Endothelial cell of umbilical vein (primary cell): ENCODE measurements at regions not wholly inside any gene's neighbourhood (a gene's known extent, or its start where the extent isn't known, plus 50 kb on each side); places are given as distances from the start of the nearest gene placed in this dataset.

ENCODE experiments used
- BruUV-seq: library from RNA; stranded (reverse); fragments of 400-500 nt; replicated peaks from 2 replicates; lab custom pipeline; 2021; lab: Mats Ljungman, UMichigan
- CTCF ChIA-PET: fragments of 300-600, 350-600 bp; sonication (Branson Sonifier 250); formaldehyde crosslinking; loops from one replicate; lab custom pipeline; 2021; ENCODE audit warnings: antibody characterized with exemption, inconsistent platforms; lab: Charles Lee
- POLR2A ChIA-PET: fragments of 300-600, 350-600 bp; sonication (Branson Sonifier 250); formaldehyde crosslinking; loops from one replicate; lab custom pipeline; 2021; ENCODE audit warnings: antibody characterized with exemption, inconsistent platforms; lab: Charles Lee
- DNase-seq: peaks from one replicate; pipeline ENCODE4 v3.0.0-alpha.2; 2011; ENCODE audit warnings: low read depth, low spot score
- FAIRE-seq: peaks from 2 replicates; lab custom pipeline; 2011; peaks lifted over from hg19 to GRCh38; lab: Jason Lieb, UNC
- H2AFZ ChIP-seq: 2 replicates; pipeline ENCODE4 v1.6.0; 2012; ENCODE audit warnings: low read depth, low read length, control low read depth, inconsistent platforms
- H3K27ac ChIP-seq: 2 replicates; pipeline ENCODE4 v1.5.1; 2011; ENCODE audit warnings: low read depth, mild to moderate bottlenecking, control low read depth, low read length, moderate library complexity; ENCODE audit not compliant: insufficient read depth
- H3K27me3 ChIP-seq, 2 experiments: 2 replicates each; pipeline versions ENCODE4 v1.6.0 to v1.6.1; 2011; ENCODE audit warnings: low read length in 2 of 2, mixed read lengths in 1 of 2; ENCODE audit not compliant: control insufficient read depth in 2 of 2, insufficient read depth in 2 of 2
- H3K36me3 ChIP-seq, 2 experiments: 2 replicates in 1 of 2; 3 replicates in 1 of 2; pipeline ENCODE4 v1.5.1; 2011; ENCODE audit warnings: low read length in 2 of 2, mild to moderate bottlenecking in 1 of 2, moderate library complexity in 1 of 2; ENCODE audit not compliant: control insufficient read depth in 2 of 2, insufficient read depth in 2 of 2; ENCODE audit errors: extremely low read depth in 1 of 2
- H3K4me1 ChIP-seq: 3 replicates; pipeline ENCODE4 v1.5.1; 2011; ENCODE audit warnings: mild to moderate bottlenecking, low read length; ENCODE audit not compliant: control insufficient read depth, insufficient read depth; ENCODE audit errors: extremely low read depth
- H3K4me2 ChIP-seq: 2 replicates; pipeline ENCODE4 v1.6.1; 2011; ENCODE audit warnings: low read length, control low read depth, mixed read lengths; ENCODE audit not compliant: insufficient read depth
- H3K4me3 ChIP-seq, 3 experiments: fragments of 200-600 bp in 1 of 3; sonication (generic), shearing (Covaris generic) in 1 of 3; replicated peaks in 1 of 3; 2 replicates each; pipeline ENCODE4 v1.5.1; 2011 to 2016; ENCODE audit warnings: control low read depth in 3 of 3, low read length in 3 of 3, mild to moderate bottlenecking in 2 of 3, inconsistent platforms in 1 of 3, low read depth in 1 of 3, moderate library complexity in 1 of 3; ENCODE audit not compliant: insufficient read depth in 1 of 3
- H3K79me2 ChIP-seq: 2 replicates; pipeline ENCODE4 v1.6.0; 2012; ENCODE audit warnings: low read length, inconsistent platforms; ENCODE audit not compliant: control insufficient read depth, insufficient read depth
- H3K9ac ChIP-seq: replicated peaks from 2 replicates; pipeline ENCODE3; 2011; ENCODE audit warnings: low read length, control low read depth; ENCODE audit not compliant: insufficient read depth; ENCODE audit errors: extremely low read depth
- H3K9me1 ChIP-seq: replicated peaks from 3 replicates; pipeline ENCODE4 v1.6.0; 2011; ENCODE audit warnings: mild to moderate bottlenecking, low read length; ENCODE audit not compliant: control insufficient read depth, insufficient read depth; ENCODE audit errors: extremely low read depth
- H3K9me3 ChIP-seq: replicated peaks from 2 replicates; pipeline ENCODE4 v1.5.1; 2012; ENCODE audit warnings: low read length, inconsistent platforms; ENCODE audit not compliant: control insufficient read depth, insufficient read depth
- H4K20me1 ChIP-seq: replicated peaks from 2 replicates; pipeline ENCODE3; 2011; ENCODE audit warnings: mild to moderate bottlenecking, low read length; ENCODE audit not compliant: control insufficient read depth, insufficient read depth; ENCODE audit errors: extremely low read depth
- CTCF ChIP-seq, 2 donors: IDR thresholded peaks; 1 replicate in 1 of 2; 2 replicates in 1 of 2; pipeline ENCODE4 v1.5.1; 2011; ENCODE audit warnings: low read length in 2 of 2, mild to moderate bottlenecking in 2 of 2, moderate library complexity in 2 of 2, control low read depth in 1 of 2, inconsistent platforms in 1 of 2, low read depth in 1 of 2; ENCODE audit not compliant: insufficient read depth in 1 of 2; ENCODE audit errors: extremely low read depth in 1 of 2
- EZH2 ChIP-seq: IDR thresholded peaks from 2 replicates; pipeline ENCODE4 v1.6.1; 2012; ENCODE audit warnings: borderline replicate concordance, low read depth, mild to moderate bottlenecking, moderate library complexity, low read length, inconsistent platforms; ENCODE audit not compliant: severe bottlenecking
- FOS ChIP-seq: IDR thresholded peaks from 2 replicates; pipeline ENCODE4 v1.6.1; 2011; ENCODE audit warnings: mild to moderate bottlenecking, low read length, moderate library complexity, borderline replicate concordance; ENCODE audit not compliant: insufficient read depth
- GATA2 ChIP-seq: IDR thresholded peaks from 2 replicates; pipeline ENCODE4 v1.7.0; 2011; ENCODE audit warnings: low read depth, mild to moderate bottlenecking, moderate library complexity, mixed read lengths, low read length; ENCODE audit not compliant: insufficient read length, insufficient read depth
- JUN ChIP-seq: IDR thresholded peaks from 2 replicates; pipeline ENCODE4 v1.6.1; 2011; ENCODE audit warnings: borderline replicate concordance, low read depth; ENCODE audit not compliant: insufficient read length, insufficient read depth
- MYC ChIP-seq: IDR thresholded peaks from one replicate; pipeline ENCODE4 v1.6.1; 2011; ENCODE audit warnings: mild to moderate bottlenecking, low read depth, low read length
- POLR2A ChIP-seq: IDR thresholded peaks from 2 replicates; pipeline ENCODE4 v1.6.1; 2012; ENCODE audit warnings: low read depth, mild to moderate bottlenecking, control low read depth, low read length
- POLR2AphosphoS5 ChIP-seq: IDR thresholded peaks from 2 replicates; pipeline ENCODE4 v1.6.1; 2012; ENCODE audit warnings: low read depth, mild to moderate bottlenecking, control low read depth, low read length, moderate library complexity; ENCODE audit not compliant: insufficient read depth
- dilution Hi-C: fragments of 300-500 bp; cut with MboI; formaldehyde crosslinking; loops from one replicate; pipeline ENCODE4 v1.15.0; 2019; ENCODE audit warnings: low sequenced_read_pairs; ENCODE audit not compliant: extremely low pct_ligation_motif_present
- intact Hi-C: fragments of 100-400 bp; cut with micrococcal nuclease; formaldehyde crosslinking; loops from one replicate; pipeline ENCODE4 v1.10.0; 2022

GRCh38 chr2:145302886-145303285, 783.0 kb upstream of the ZEB2 start:
- Histone ChIP-seq H3K4me3 (no peak overlapping the region), H3K79me2 (no peaks in the 10 kb centered on the region), H3K9me1 (no peaks in the 10 kb centered on the region), H3K27me3 (no peaks in the 10 kb centered on the region), H3K9ac (no peak overlapping the region), H2AFZ (no peak overlapping the region), H3K4me2 (no peak overlapping the region), H3K4me1 (no peaks in the 10 kb centered on the region), H4K20me1 (no peaks in the 10 kb centered on the region), H3K27ac (no peak overlapping the region), H3K36me3 (no peaks in the 10 kb centered on the region), H3K9me3 (no peaks in the 10 kb centered on the region)
- ChIA-PET CTCF (no interaction called here), POLR2A (no interaction called here)
- DNase-seq (no peak), FAIRE-seq (no peak)
- dilution Hi-C loops (no loop called here), intact Hi-C loops (no loop called here)
- TF ChIP-seq CTCF (IDR thresholded peaks at IDR 0.05; ENCODE audit: extremely low read depth in 1 of 2, insufficient read depth in 1 of 2, low read depth in 1 of 2, low read length in 2 of 2), result no peak
- no peak for TF ChIP-seq POLR2AphosphoS5
- no peak for TF ChIP-seq JUN
- no peak for TF ChIP-seq POLR2A
- no peak for TF ChIP-seq GATA2
- TF ChIP-seq EZH2, result no peak
- BruUV-seq, result no TSS peak

- H3K27me3 ChIP-seq, result no peaks in the 10 kb centered on the region
- TF ChIP-seq GATA2 (no peak), POLR2A (no peak), JUN (no peak), FOS (no peak), CTCF (IDR thresholded peaks at IDR 0.05; ENCODE audit: extremely low read depth in 1 of 2, insufficient read depth in 1 of 2, low read depth in 1 of 2, low read length in 2 of 2) (no peak), EZH2 (no peak), MYC (no peak)
- no peaks in the 10 kb centered on the region for H3K36me3 ChIP-seq
- no peaks in the 10 kb centered on the region for H3K79me2 ChIP-seq
- no peaks in the 10 kb centered on the region for H3K9me1 ChIP-seq
- no peak overlapping the region for H2AFZ ChIP-seq
- no peak overlapping the region for H3K9ac ChIP-seq
- no peak overlapping the region for H3K4me2 ChIP-seq
- dilution Hi-C loops (no loop called here), intact Hi-C loops (no loop called here)
- DNase-seq (no peak), FAIRE-seq (no peak)
- BruUV-seq, result no TSS peak
- no peaks in the 10 kb centered on the region for H3K9me3 ChIP-seq
- CTCF ChIA-PET, result no interaction called here
- no peaks in the 10 kb centered on the region for H4K20me1 ChIP-seq
- POLR2A ChIA-PET, result no interaction called here
- H3K27ac ChIP-seq, result no peak overlapping the region
- H3K4me3 ChIP-seq, result no peak overlapping the region
- H3K4me1 ChIP-seq, result no peaks in the 10 kb centered on the region
Observed at GRCh38 chr2:145302451-145302850, 782.5 kb upstream of the ZEB2 start.
